H1 (cell line): ENCODE measurements at regions not wholly inside any gene's neighbourhood (a gene's known extent, or its start where the extent isn't known, plus 50 kb on each side); places are given as distances from the start of the nearest gene placed in this dataset.

Source experiments
- CTCF ChIA-PET: fragments of 300-600 bp; sonication (Branson Sonifier 250); formaldehyde crosslinking; loops from one replicate; lab custom pipeline; 2021; ENCODE audit not compliant: partially characterized antibody; lab: Charles Lee
- POLR2A ChIA-PET: fragments of 300-600 bp; sonication (Branson Sonifier 250); formaldehyde crosslinking; loops from one replicate; lab custom pipeline; 2021; ENCODE audit warnings: inconsistent platforms; ENCODE audit not compliant: partially characterized antibody; lab: Charles Lee
- DNase-seq, 2 experiments: peaks; one replicate each; pipeline versions ENCODE4 v3.0.0 to v3.0.0-alpha.2; 2010 to 2022; ENCODE audit warnings: low spot score in 2 of 2, low read depth in 1 of 2, mixed read lengths in 1 of 2
- FAIRE-seq: peaks from 2 replicates; lab custom pipeline; 2011; peaks lifted over from hg19 to GRCh38; lab: Jason Lieb, UNC
- H2AFZ ChIP-seq: 2 replicates; pipeline ENCODE4 v1.8.1; 2012; ENCODE audit warnings: low read length, inconsistent platforms
- H2AK5ac ChIP-seq: 2 replicates; pipeline ENCODE4 v1.6.1; 2013; ENCODE audit warnings: low read depth, low read length
- H2BK120ac ChIP-seq: replicated peaks from 2 replicates; pipeline ENCODE3; 2013; ENCODE audit warnings: low read depth, low read length, inconsistent platforms
- H2BK12ac ChIP-seq: 2 replicates; pipeline ENCODE4 v1.6.1; 2013; ENCODE audit warnings: low read depth, low read length
- H2BK15ac ChIP-seq: 2 replicates; pipeline ENCODE4 v1.6.1; 2013; ENCODE audit warnings: low read length
- H2BK20ac ChIP-seq: 2 replicates; pipeline ENCODE4 v1.6.1; 2013; ENCODE audit warnings: low read length
- H2BK5ac ChIP-seq: 2 replicates; pipeline ENCODE4 v1.6.1; 2013; ENCODE audit warnings: low read depth, low read length
- H3K14ac ChIP-seq: 2 replicates; pipeline ENCODE4 v1.6.1; 2013; ENCODE audit warnings: inconsistent platforms; ENCODE audit not compliant: insufficient read length
- H3K18ac ChIP-seq: 2 replicates; pipeline ENCODE4 v1.6.1; 2013; ENCODE audit warnings: low read length; ENCODE audit errors: extremely low read depth
- H3K23ac ChIP-seq: 2 replicates; pipeline ENCODE4 v1.6.1; 2013; ENCODE audit warnings: inconsistent platforms; ENCODE audit not compliant: insufficient read length
- H3K23me2 ChIP-seq: 2 replicates; pipeline ENCODE4 v1.6.1; 2013; ENCODE audit warnings: low read depth, low read length
- H3K27ac ChIP-seq: 2 replicates; pipeline ENCODE4 v1.6.1; 2011; ENCODE audit warnings: low read depth, low read length, inconsistent platforms
- H3K27me3 ChIP-seq, 4 experiments: replicated peaks in 1 of 4; 1 replicate in 1 of 4; 2 replicates in 3 of 4; pipeline versions ENCODE4 v1.6.1 to v1.8.1; 2011 to 2013; ENCODE audit warnings: low read length in 3 of 4, mild to moderate bottlenecking in 3 of 4, inconsistent platforms in 2 of 4, mixed read lengths in 2 of 4, moderate library complexity in 1 of 4; ENCODE audit not compliant: control insufficient read depth in 3 of 4, insufficient read depth in 3 of 4; ENCODE audit errors: extremely low read depth in 1 of 4
- H3K36me3 ChIP-seq, 4 experiments: 2 replicates each; pipeline versions ENCODE4 v1.6.1 to v1.8.1; 2011 to 2013; ENCODE audit warnings: mild to moderate bottlenecking in 4 of 4, low read length in 3 of 4, moderate library complexity in 2 of 4, control low read depth in 1 of 4, inconsistent platforms in 1 of 4; ENCODE audit not compliant: insufficient read depth in 4 of 4, control insufficient read depth in 2 of 4
- H3K4ac ChIP-seq: replicated peaks from 2 replicates; pipeline ENCODE3; 2013; ENCODE audit warnings: low read length, low read depth, mixed read lengths, inconsistent platforms; ENCODE audit not compliant: insufficient read length
- H3K4me1 ChIP-seq, 4 experiments: replicated peaks in 1 of 4; 1 replicate in 1 of 4; 2 replicates in 3 of 4; pipeline versions ENCODE4 v1.6.1 to v1.8.1; 2011 to 2013; ENCODE audit warnings: low read length in 3 of 4, inconsistent platforms in 2 of 4, mixed read lengths in 1 of 4; ENCODE audit not compliant: insufficient read depth in 4 of 4, control insufficient read depth in 3 of 4
- H3K4me2 ChIP-seq, 2 experiments: 2 replicates each; pipeline versions ENCODE4 v1.6.1 to v1.8.1; 2011 to 2013; ENCODE audit warnings: low read depth in 2 of 2, low read length in 2 of 2, control low read depth in 1 of 2, inconsistent platforms in 1 of 2, mild to moderate bottlenecking in 1 of 2; ENCODE audit not compliant: insufficient read depth in 1 of 2
- H3K4me3 ChIP-seq, 4 experiments: fragments of 200-600, 300-600 bp in 1 of 4; sonication (generic), shearing (Covaris generic), sonication (Bioruptor Twin) in 1 of 4; 2 replicates each; pipeline versions ENCODE4 v1.5.1 to v1.8.1; 2011 to 2016; ENCODE audit warnings: low read length in 4 of 4, low read depth in 3 of 4, control low read depth in 2 of 4, inconsistent platforms in 2 of 4, mild to moderate bottlenecking in 2 of 4, mixed read lengths in 1 of 4, moderate library complexity in 1 of 4; ENCODE audit not compliant: insufficient read depth in 2 of 4; ENCODE audit errors: extremely low read depth in 1 of 4
- H3K56ac ChIP-seq: replicated peaks from 2 replicates; pipeline ENCODE3; 2013; ENCODE audit warnings: low read depth, mild to moderate bottlenecking, mixed read lengths, low read length, inconsistent platforms; ENCODE audit not compliant: insufficient read length
- H3K79me1 ChIP-seq: 2 replicates; pipeline ENCODE4 v1.6.1; 2013; ENCODE audit warnings: low read depth, low read length, control low read depth
- H3K79me2 ChIP-seq, 2 experiments: 2 replicates each; pipeline versions ENCODE4 v1.6.1 to v1.8.1; 2012 to 2013; ENCODE audit warnings: low read length in 2 of 2, mild to moderate bottlenecking in 2 of 2, inconsistent platforms in 1 of 2; ENCODE audit not compliant: insufficient read depth in 2 of 2, control insufficient read depth in 1 of 2
- H3K9ac ChIP-seq, 4 experiments: replicated peaks in 1 of 4; 1 replicate in 1 of 4; 2 replicates in 3 of 4; pipeline versions ENCODE4 v1.6.1 to v1.8.1; 2011 to 2013; ENCODE audit warnings: low read depth in 3 of 4, low read length in 3 of 4, control low read depth in 2 of 4, mild to moderate bottlenecking in 2 of 4, moderate library complexity in 2 of 4, inconsistent platforms in 1 of 4; ENCODE audit errors: extremely low read depth in 1 of 4
- H3K9me3 ChIP-seq, 2 experiments: 2 replicates each; pipeline versions ENCODE4 v1.6.1 to v1.8.1; 2012 to 2013; ENCODE audit warnings: mild to moderate bottlenecking in 2 of 2, moderate library complexity in 2 of 2, control low read depth in 1 of 2, inconsistent platforms in 1 of 2, low read depth in 1 of 2, low read length in 1 of 2, mixed read lengths in 1 of 2; ENCODE audit not compliant: insufficient read depth in 2 of 2
- H4K20me1 ChIP-seq, 2 experiments: replicated peaks in 1 of 2; 2 replicates each; pipeline versions ENCODE3 to v1.8.1; 2011 to 2013; ENCODE audit warnings: inconsistent platforms in 2 of 2, low read length in 2 of 2, mild to moderate bottlenecking in 1 of 2; ENCODE audit not compliant: insufficient read depth in 2 of 2, control insufficient read depth in 1 of 2
- H4K5ac ChIP-seq: 2 replicates; pipeline ENCODE4 v1.6.1; 2013; ENCODE audit warnings: low read length, low read depth, mixed read lengths, inconsistent platforms; ENCODE audit not compliant: insufficient read length
- H4K8ac ChIP-seq: 2 replicates; pipeline ENCODE4 v1.8.0; 2013; ENCODE audit warnings: mild to moderate bottlenecking, moderate library complexity, low read length, inconsistent platforms; ENCODE audit not compliant: insufficient read depth; ENCODE audit errors: extremely low read depth
- H4K91ac ChIP-seq: replicated peaks from 2 replicates; pipeline ENCODE3; 2013; ENCODE audit warnings: low read length, mixed read lengths, inconsistent platforms; ENCODE audit not compliant: insufficient read length
- CBX5 ChIP-seq: fragments of 300-800, 300-1000 bp; sonication (generic); IDR thresholded peaks from 2 replicates; pipeline ENCODE4 v1.7.1; 2016; ENCODE audit warnings: antibody characterized with exemption, low read length, low read depth
- CEBPB ChIP-seq: IDR thresholded peaks from 2 replicates; pipeline ENCODE4 v1.6.1; 2012; ENCODE audit warnings: low read depth, low read length
- CHD2 ChIP-seq: IDR thresholded peaks from 2 replicates; pipeline ENCODE4 v1.6.1; 2012; ENCODE audit warnings: low read length, improper control_type of control experiment
- CREB1 ChIP-seq: IDR thresholded peaks from 2 replicates; pipeline ENCODE4 v1.6.1; 2012; ENCODE audit warnings: inconsistent platforms
- EGR1 ChIP-seq: IDR thresholded peaks from 2 replicates; pipeline ENCODE4 v1.6.1; 2011; ENCODE audit warnings: low read depth, low read length, borderline replicate concordance
- FOSL1 ChIP-seq: IDR thresholded peaks from 2 replicates; pipeline ENCODE4 v1.6.1; 2011; ENCODE audit warnings: mild to moderate bottlenecking, low read depth, low read length, moderate library complexity; ENCODE audit not compliant: insufficient read depth
- GABPA ChIP-seq: IDR thresholded peaks from 2 replicates; pipeline ENCODE4 v1.6.1; 2011; ENCODE audit warnings: mild to moderate bottlenecking, low read length, moderate library complexity, borderline replicate concordance; ENCODE audit not compliant: insufficient read depth
- JUND ChIP-seq: IDR thresholded peaks from 2 replicates; pipeline ENCODE4 v1.6.1; 2011; ENCODE audit warnings: mild to moderate bottlenecking, improper control_type of control experiment, low read length
- NANOG ChIP-seq: IDR thresholded peaks from 2 replicates; pipeline ENCODE4 v1.6.1; 2011; ENCODE audit warnings: low read length, low read depth, mild to moderate bottlenecking, inconsistent platforms; ENCODE audit not compliant: insufficient read depth, poor library complexity, severe bottlenecking
- RXRA ChIP-seq: IDR thresholded peaks from 2 replicates; pipeline ENCODE4 v1.6.1; 2011; ENCODE audit warnings: low read depth, mild to moderate bottlenecking, low read length, moderate library complexity; ENCODE audit not compliant: insufficient read depth
- SIX5 ChIP-seq: IDR thresholded peaks from 2 replicates; pipeline ENCODE4 v1.6.1; 2011; ENCODE audit warnings: mild to moderate bottlenecking, low read depth, low read length
- SP2 ChIP-seq: IDR thresholded peaks from 2 replicates; pipeline ENCODE4 v1.6.1; 2012; ENCODE audit warnings: mild to moderate bottlenecking, low read length, inconsistent platforms
- SUZ12 ChIP-seq: fragments of 200-600 bp; sonication (generic); IDR thresholded peaks from 2 replicates; pipeline ENCODE4 v1.6.1; 2012; ENCODE audit warnings: mild to moderate bottlenecking, inconsistent platforms, low read length, moderate library complexity, mixed read lengths
- ZNF274 ChIP-seq: IDR thresholded peaks from 2 replicates; pipeline ENCODE4 v1.7.0; 2012; ENCODE audit warnings: low read length, borderline replicate concordance; ENCODE audit errors: extremely low read depth
- WGBS, 2 experiments: shearing (Covaris generic) in 1 of 2; methylation state at CpG; one replicate each; pipeline versions ENCODE4 v1.1.6 to v1.1.7; 2013 to 2015; ENCODE audit warnings: low lambda C conversion rate in 2 of 2, mixed read lengths in 2 of 2, inconsistent platforms in 1 of 2, low coverage in 1 of 2, missing lambda C conversion rate in 1 of 2; ENCODE audit not compliant: insufficient replicate concordance in 2 of 2, insufficient coverage in 1 of 2, insufficient read length in 1 of 2; ENCODE audit errors: extremely low coverage in 1 of 2, missing lambda C conversion rate in 1 of 2; 5-methylcytosine and 5-hydroxymethylcytosine counted together
- TF ChIP-seq, protein P1 (sequence below): IDR thresholded peaks from 2 replicates; pipeline ENCODE4 v1.6.1; 2012; ENCODE audit warnings: inconsistent platforms

GRCh38 chr12:77727442-77728001 is 103.2 kb upstream of the NAV3 start:
- Histone ChIP-seq H3K4ac (no peak overlapping the region), H3K36me3 (no peaks in the 10 kb centered on the region), H3K27me3 (no peaks in the 10 kb centered on the region), H3K9ac (no peak overlapping the region), H2BK5ac (no peak overlapping the region), H3K9me3 (no peaks in the 10 kb centered on the region), H3K14ac (no peak overlapping the region), H4K91ac (no peak overlapping the region), H2BK15ac (no peak overlapping the region), H4K8ac (no peak overlapping the region), H2AFZ (no peak overlapping the region), H2BK12ac (no peak overlapping the region), H3K79me1 (no peaks in the 10 kb centered on the region), H3K23ac (no peak overlapping the region), H3K79me2 (no peaks in the 10 kb centered on the region), H3K56ac (no peak overlapping the region), H2AK5ac (no peak overlapping the region), H3K23me2 (no peaks in the 10 kb centered on the region), H3K4me1 (no peaks in the 10 kb centered on the region), H4K20me1 (no peaks in the 10 kb centered on the region), H2BK120ac (no peak overlapping the region), H3K18ac (no peak overlapping the region), H3K27ac (no peak overlapping the region), H3K4me2 (no peak overlapping the region), H2BK20ac (no peak overlapping the region), H4K5ac (no peak overlapping the region), H3K4me3 (no peak overlapping the region)
- ChIA-PET CTCF (interaction anchor here (0.6 to 2.4 kb wide), 5 partner anchors 9 to 577 kb away, joined by 3 to 30 read pairs (median 3); no protein-coding TSS in a partner anchor), POLR2A (interaction anchor here (0.6 to 1.0 kb wide), 2 partner anchors 58 to 1168 kb away, joined by 3 to 4 read pairs; partner anchors contain the start of gene OSBPL8)
- FAIRE-seq, result no peak
- DNase-seq, result no peak
- WGBS, 2 experiments, result 90% methylated on average over 4 of the region's 4 CpGs; no CpG with 5 or more reads in 1 of the 2 experiments
- TF ChIP-seq CHD2, result no peak
- TF ChIP-seq, protein P1, sequence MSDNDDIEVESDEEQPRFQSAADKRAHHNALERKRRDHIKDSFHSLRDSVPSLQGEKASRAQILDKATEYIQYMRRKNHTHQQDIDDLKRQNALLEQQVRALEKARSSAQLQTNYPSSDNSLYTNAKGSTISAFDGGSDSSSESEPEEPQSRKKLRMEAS, result no peak
- no peak for TF ChIP-seq CBX5
- TF ChIP-seq ZNF274, result no peak
- TF ChIP-seq JUND, result no peak
- TF ChIP-seq SUZ12, result no peak
- no peak for TF ChIP-seq NANOG
- no peak for TF ChIP-seq CEBPB
- no peak for TF ChIP-seq SP2
- no peak for TF ChIP-seq GABPA
- TF ChIP-seq SIX5, result no peak
- no peak for TF ChIP-seq RXRA
- TF ChIP-seq FOSL1, result no peak
- no peak for TF ChIP-seq EGR1
- TF ChIP-seq CREB1, result no peak
